Neural progenitor cell (in vitro differentiated cells): ENCODE measurements at regions not wholly inside any gene's neighbourhood (a gene's known extent, or its start where the extent isn't known, plus 50 kb on each side); places are given as distances from the start of the nearest gene placed in this dataset.

Experiments used
- CTCF ChIP-seq: fragments of 200-600 bp; sonication (generic); IDR thresholded peaks from 2 replicates; pipeline ENCODE4 v1.5.1; 2017; ENCODE audit warnings: antibody characterized with exemption, mild to moderate bottlenecking
- EZH2 ChIP-seq: fragments of 200-600 bp; sonication (generic); IDR thresholded peaks from 2 replicates; pipeline ENCODE4 v1.6.1; 2017; ENCODE audit warnings: antibody characterized with exemption, mild to moderate bottlenecking, moderate library complexity

GRCh38 chr14:40099316-40099715, 667.1 kb upstream of the FBXO33 start:
- TF ChIP-seq CTCF: no peak
- TF ChIP-seq EZH2: no peak
